Stimulated activated effector memory CD8-positive, alpha-beta T cell treated with anti-CD3 and anti-CD28 coated beads, Interleukin-12 subunit alpha, Interleukin-12 subunit beta, amount 100 ng/mL, for 72 hours (primary cell): ENCODE measurements at regions not wholly inside any gene's neighbourhood (a gene's known extent, or its start where the extent isn't known, plus 50 kb on each side); places are given as distances from the start of the nearest gene placed in this dataset.

ENCODE experiments used
- ATAC-seq: fragments of 150-1000 bp; cut with Tn5 transposase; 2 replicates; pipeline ENCODE4 v1.10.0; 2021
- DNase-seq, 2 donors: peaks; one replicate each; pipeline ENCODE4 v3.0.0; 2021 to 2022; ENCODE audit warnings: low spot score in 2 of 2
- H3K27ac Mint-ChIP-seq: one replicate; pipeline ENCODE4 v1.8.0; 2022; ENCODE audit warnings: mild to moderate bottlenecking, mixed read lengths
- H3K36me3 Mint-ChIP-seq: one replicate; pipeline ENCODE4 v1.8.0; 2022; ENCODE audit warnings: mild to moderate bottlenecking, mixed read lengths
- H3K4me1 Mint-ChIP-seq: one replicate; pipeline ENCODE4 v1.8.0; 2022; ENCODE audit warnings: mixed read lengths
- H3K4me3 Mint-ChIP-seq: one replicate; pipeline ENCODE4 v1.8.0; 2022; ENCODE audit warnings: mild to moderate bottlenecking, mixed read lengths
- H3K9me3 Mint-ChIP-seq: one replicate; pipeline ENCODE4 v1.8.0; 2022; ENCODE audit warnings: mixed read lengths

GRCh38 chr7:68109299-68109698 is 1112.7 kb downstream of the TYW1 start:
- DNase-seq (no peak), ATAC-seq (no peak)
- H3K4me3 Mint-ChIP-seq, result no peak overlapping the region
- H3K36me3 Mint-ChIP-seq, result no peaks in the 10 kb centered on the region
- H3K27ac Mint-ChIP-seq, result no peak overlapping the region
- H3K4me1 Mint-ChIP-seq, result no peaks in the 10 kb centered on the region
- H3K9me3 Mint-ChIP-seq, result peaks cover 5% of the 10 kb centered on the region

GRCh38 chr7:68119411-68119810 is 1122.8 kb downstream of the TYW1 start:
- DNase-seq (no peak), ATAC-seq (no peak)
- Mint-ChIP-seq H3K4me3 (no peak overlapping the region), H3K9me3 (peaks cover 36% of the 10 kb centered on the region), H3K27ac (no peak overlapping the region), H3K4me1 (no peaks in the 10 kb centered on the region), H3K36me3 (no peaks in the 10 kb centered on the region)

GRCh38 chr7:68121056-68121455 is 1124.4 kb downstream of the TYW1 start:
- DNase-seq, result no peak
- Mint-ChIP-seq H3K36me3 (no peaks in the 10 kb centered on the region), H3K9me3 (peaks cover 33% of the 10 kb centered on the region), H3K4me3 (no peak overlapping the region), H3K4me1 (no peaks in the 10 kb centered on the region), H3K27ac (no peak overlapping the region)
- ATAC-seq, result no peak

- Mint-ChIP-seq H3K9me3 (peaks cover 30% of the 10 kb centered on the region), H3K4me3 (no peak overlapping the region), H3K27ac (no peak overlapping the region), H3K36me3 (no peaks in the 10 kb centered on the region), H3K4me1 (no peaks in the 10 kb centered on the region)
- DNase-seq (no peak), ATAC-seq (no peak)
These were observed 1125.0 kb downstream of the TYW1 start for GRCh38 chr7:68121655-68122054.

GRCh38 chr7:68122801-68123200 is 1126.2 kb downstream of the TYW1 start:
- Mint-ChIP-seq H3K4me1 (no peaks in the 10 kb centered on the region), H3K9me3 (peaks cover 29% of the 10 kb centered on the region), H3K27ac (no peak overlapping the region), H3K4me3 (no peak overlapping the region), H3K36me3 (no peaks in the 10 kb centered on the region)
- DNase-seq (no peak), ATAC-seq (no peak)

- Mint-ChIP-seq H3K4me1 (no peaks in the 10 kb centered on the region), H3K36me3 (no peaks in the 10 kb centered on the region), H3K27ac (no peak overlapping the region), H3K9me3 (peaks cover 14% of the 10 kb centered on the region), H3K4me3 (no peak overlapping the region)
- no peak for DNase-seq
- ATAC-seq, result no peak
These were observed 1128.5 kb downstream of the TYW1 start for GRCh38 chr7:68125168-68125567.

- DNase-seq, result no peak
- ATAC-seq, result no peak
- Mint-ChIP-seq H3K4me3 (no peak overlapping the region), H3K36me3 (no peaks in the 10 kb centered on the region), H3K27ac (no peak overlapping the region), H3K9me3 (peaks cover 9% of the 10 kb centered on the region), H3K4me1 (no peaks in the 10 kb centered on the region)
These were observed 1136.4 kb downstream of the TYW1 start for GRCh38 chr7:68133045-68133444.

- peaks cover 18% of the 10 kb centered on the region for H3K9me3 Mint-ChIP-seq
- H3K27ac Mint-ChIP-seq, result no peak overlapping the region
- H3K36me3 Mint-ChIP-seq, result no peaks in the 10 kb centered on the region
- no peak overlapping the region for H3K4me3 Mint-ChIP-seq
- H3K4me1 Mint-ChIP-seq, result no peaks in the 10 kb centered on the region
- ATAC-seq (no peak), DNase-seq (no peak)
These were observed 1146.7 kb downstream of the TYW1 start for GRCh38 chr7:68143345-68143744.

GRCh38 chr7:68146983-68147382 is 1150.3 kb downstream of the TYW1 start:
- peaks cover 17% of the 10 kb centered on the region for H3K9me3 Mint-ChIP-seq

GRCh38 chr7:68147614-68148238 is 1151.1 kb downstream of the TYW1 start:
- peaks cover 21% of the 10 kb centered on the region for H3K9me3 Mint-ChIP-seq
- no peak overlapping the region for H3K27ac Mint-ChIP-seq
- no peak overlapping the region for H3K4me3 Mint-ChIP-seq
- DNase-seq, result no peak
- no peaks in the 10 kb centered on the region for H3K36me3 Mint-ChIP-seq
- ATAC-seq, result no peak
- no peaks in the 10 kb centered on the region for H3K4me1 Mint-ChIP-seq

More at GRCh38 chr7:68146983-68147382, 1150.3 kb downstream of the TYW1 start:
- ATAC-seq, result no peak
- Mint-ChIP-seq H3K27ac (no peak overlapping the region), H3K4me1 (no peaks in the 10 kb centered on the region), H3K36me3 (no peaks in the 10 kb centered on the region), H3K4me3 (no peak overlapping the region)
- DNase-seq, result no peak

GRCh38 chr7:68148440-68148839 is 1151.8 kb downstream of the TYW1 start:
- no peaks in the 10 kb centered on the region for H3K36me3 Mint-ChIP-seq
- no peak for ATAC-seq
- no peak overlapping the region for H3K27ac Mint-ChIP-seq
- H3K4me3 Mint-ChIP-seq, result no peak overlapping the region
- DNase-seq, result no peak
- no peaks in the 10 kb centered on the region for H3K4me1 Mint-ChIP-seq
- H3K9me3 Mint-ChIP-seq, result peaks cover 21% of the 10 kb centered on the region

- Mint-ChIP-seq H3K27ac (no peak overlapping the region), H3K9me3 (peaks cover 12% of the 10 kb centered on the region)
These were observed 1155.6 kb downstream of the TYW1 start for GRCh38 chr7:68152205-68152604.

GRCh38 chr7:68155676-68156075 is 1159.0 kb downstream of the TYW1 start:
- Mint-ChIP-seq H3K36me3 (no peaks in the 10 kb centered on the region), H3K27ac (no peak overlapping the region), H3K9me3 (peaks cover 11% of the 10 kb centered on the region), H3K4me1 (no peaks in the 10 kb centered on the region), H3K4me3 (no peak overlapping the region)
- ATAC-seq, result no peak
- DNase-seq, result no peak

More at GRCh38 chr7:68152205-68152604, 1155.6 kb downstream of the TYW1 start:
- DNase-seq, result no peak
- Mint-ChIP-seq H3K4me3 (no peak overlapping the region), H3K36me3 (no peaks in the 10 kb centered on the region), H3K4me1 (no peaks in the 10 kb centered on the region)
- no peak for ATAC-seq

- Mint-ChIP-seq H3K9me3 (peaks cover 6% of the 10 kb centered on the region), H3K4me3 (no peak overlapping the region), H3K4me1 (no peaks in the 10 kb centered on the region), H3K27ac (no peak overlapping the region), H3K36me3 (no peaks in the 10 kb centered on the region)
- ATAC-seq (no peak), DNase-seq (no peak)
These were observed 1162.2 kb downstream of the TYW1 start for GRCh38 chr7:68158686-68159295.

GRCh38 chr7:68162712-68163111 is 1166.1 kb downstream of the TYW1 start:
- no peak overlapping the region for H3K27ac Mint-ChIP-seq
- no peak overlapping the region for H3K4me3 Mint-ChIP-seq
- peaks cover 8% of the 10 kb centered on the region for H3K9me3 Mint-ChIP-seq

GRCh38 chr7:68166525-68166924 is 1169.9 kb downstream of the TYW1 start:
- H3K4me3 Mint-ChIP-seq, result no peak overlapping the region
- H3K36me3 Mint-ChIP-seq, result no peaks in the 10 kb centered on the region
- DNase-seq, result no peak
- H3K27ac Mint-ChIP-seq, result no peak overlapping the region
- no peak for ATAC-seq
- peaks cover 7% of the 10 kb centered on the region for H3K9me3 Mint-ChIP-seq
- H3K4me1 Mint-ChIP-seq, result no peaks in the 10 kb centered on the region

More at GRCh38 chr7:68162712-68163111, 1166.1 kb downstream of the TYW1 start:
- DNase-seq, result no peak
- H3K36me3 Mint-ChIP-seq, result no peaks in the 10 kb centered on the region
- no peaks in the 10 kb centered on the region for H3K4me1 Mint-ChIP-seq
- no peak for ATAC-seq
